ENCODE measurements at regions not wholly inside any gene's neighbourhood (a gene's known extent, or its start where the extent isn't known, plus 50 kb on each side); places are given as distances from the start of the nearest gene placed in this dataset.

DNA sequence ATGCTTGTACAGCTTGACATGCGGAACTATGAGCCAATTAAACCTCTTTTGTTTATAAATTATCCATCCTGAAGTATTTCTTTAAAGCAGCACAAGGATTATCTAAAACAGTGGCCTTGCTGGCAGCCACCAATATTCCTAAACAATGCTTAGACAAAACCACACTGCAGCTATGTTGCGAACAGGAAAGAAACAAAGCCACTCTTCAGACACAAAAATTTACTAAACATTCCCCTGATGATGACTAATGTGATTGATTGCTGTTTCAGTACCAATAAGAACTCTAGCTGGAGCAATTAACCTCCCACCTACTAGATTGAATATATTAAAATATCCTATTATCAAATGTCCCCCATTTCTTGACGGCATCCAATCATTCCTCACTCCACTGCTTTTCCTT is 325.8 kb upstream of the REG3G start:
- H3K27me3 ChIP-seq (ENCODE audit: control insufficient read depth, insufficient read depth, low read length) = no peaks in the 10 kb centered on the region
- no peaks in the 10 kb centered on the region for H3K4me1 ChIP-seq (ENCODE audit: control insufficient read depth, insufficient read depth, low read length)
- H3K9ac ChIP-seq (ENCODE audit: low read depth, low read length) = no peak overlapping the region
- H3K4me2 ChIP-seq (ENCODE audit: low read length) = no peak overlapping the region
- no peaks in the 10 kb centered on the region for H3K36me3 ChIP-seq (ENCODE audit: insufficient read depth, low read length)
- H3K9me3 ChIP-seq (replicated peaks; ENCODE audit: low read length) = peaks cover 3% of the 10 kb centered on the region
- no peak overlapping the region for H3K4me3 ChIP-seq (ENCODE audit: low read length)

DNA sequence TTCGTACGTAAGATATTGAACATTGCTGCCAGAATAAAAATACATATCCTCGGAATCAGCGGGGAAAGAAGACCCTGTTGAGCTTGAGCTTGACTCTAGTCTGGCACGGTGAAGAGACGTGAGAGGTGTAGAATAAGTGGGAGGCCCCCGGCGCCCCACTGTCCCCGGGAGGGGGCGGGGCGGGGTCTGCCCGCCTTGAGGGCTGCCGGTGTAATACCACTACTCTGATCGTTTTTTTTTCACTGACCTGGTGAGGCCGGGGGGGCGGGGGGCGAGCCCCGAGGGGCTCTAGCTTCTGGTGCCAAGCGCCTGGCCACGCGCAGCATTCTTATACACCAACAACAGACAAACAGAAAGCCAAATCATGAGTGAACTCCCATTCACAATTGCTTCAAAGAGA is 324.0 kb upstream of the REG3G start:
- no peak overlapping the region for H3K9ac ChIP-seq (ENCODE audit: low read depth, low read length)
- no peaks in the 10 kb centered on the region for H3K36me3 ChIP-seq (ENCODE audit: insufficient read depth, low read length)
- H3K4me2 ChIP-seq (ENCODE audit: low read length) = no peak overlapping the region
- no peak overlapping the region for H3K4me3 ChIP-seq (ENCODE audit: low read length)
- H3K9me3 ChIP-seq (replicated peaks; ENCODE audit: low read length) = peaks cover 3% of the 10 kb centered on the region
- no peaks in the 10 kb centered on the region for H3K4me1 ChIP-seq (ENCODE audit: control insufficient read depth, insufficient read depth, low read length)
- no peaks in the 10 kb centered on the region for H3K27me3 ChIP-seq (ENCODE audit: control insufficient read depth, insufficient read depth, low read length)

DNA sequence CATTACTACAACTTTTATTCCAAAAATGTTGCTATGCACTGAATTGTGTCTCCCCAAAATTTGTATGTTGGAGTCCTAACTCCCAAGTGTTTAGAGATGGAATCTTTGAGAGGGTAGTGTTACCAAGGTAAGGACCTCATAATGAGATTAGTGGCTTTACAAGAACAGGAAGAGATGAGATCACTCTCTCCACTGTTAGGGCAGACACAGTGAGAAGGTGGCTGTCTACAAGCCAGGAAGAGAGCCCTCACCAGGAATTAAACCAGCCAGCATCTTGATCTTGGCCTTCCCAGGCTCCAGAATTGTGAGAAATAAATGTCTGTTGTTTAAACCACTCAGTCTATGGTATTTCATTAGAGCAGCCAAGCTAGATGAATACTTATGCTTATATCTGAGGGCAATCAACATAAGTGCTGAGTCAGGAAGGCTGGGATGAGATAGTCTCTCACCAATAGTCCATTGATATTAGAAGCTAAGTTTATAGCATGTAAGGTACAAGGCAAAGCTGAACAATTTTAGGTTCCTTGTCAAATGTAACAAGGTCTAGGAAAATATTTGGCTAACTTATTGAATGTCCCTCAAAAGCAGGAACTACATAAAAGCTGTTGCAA is 317.6 kb upstream of the REG3G start:
- Histone ChIP-seq H3K36me3 (ENCODE audit: insufficient read depth, low read length) (no peaks in the 10 kb centered on the region), H3K4me1 (ENCODE audit: control insufficient read depth, insufficient read depth, low read length) (no peaks in the 10 kb centered on the region), H3K27me3 (ENCODE audit: control insufficient read depth, insufficient read depth, low read length) (no peaks in the 10 kb centered on the region), H3K4me2 (ENCODE audit: low read length) (no peak overlapping the region), H3K9me3 (replicated peaks; ENCODE audit: low read length) (no peaks in the 10 kb centered on the region), H3K4me3 (ENCODE audit: low read length) (no peak overlapping the region), H3K9ac (ENCODE audit: low read depth, low read length) (no peak overlapping the region)

DNA sequence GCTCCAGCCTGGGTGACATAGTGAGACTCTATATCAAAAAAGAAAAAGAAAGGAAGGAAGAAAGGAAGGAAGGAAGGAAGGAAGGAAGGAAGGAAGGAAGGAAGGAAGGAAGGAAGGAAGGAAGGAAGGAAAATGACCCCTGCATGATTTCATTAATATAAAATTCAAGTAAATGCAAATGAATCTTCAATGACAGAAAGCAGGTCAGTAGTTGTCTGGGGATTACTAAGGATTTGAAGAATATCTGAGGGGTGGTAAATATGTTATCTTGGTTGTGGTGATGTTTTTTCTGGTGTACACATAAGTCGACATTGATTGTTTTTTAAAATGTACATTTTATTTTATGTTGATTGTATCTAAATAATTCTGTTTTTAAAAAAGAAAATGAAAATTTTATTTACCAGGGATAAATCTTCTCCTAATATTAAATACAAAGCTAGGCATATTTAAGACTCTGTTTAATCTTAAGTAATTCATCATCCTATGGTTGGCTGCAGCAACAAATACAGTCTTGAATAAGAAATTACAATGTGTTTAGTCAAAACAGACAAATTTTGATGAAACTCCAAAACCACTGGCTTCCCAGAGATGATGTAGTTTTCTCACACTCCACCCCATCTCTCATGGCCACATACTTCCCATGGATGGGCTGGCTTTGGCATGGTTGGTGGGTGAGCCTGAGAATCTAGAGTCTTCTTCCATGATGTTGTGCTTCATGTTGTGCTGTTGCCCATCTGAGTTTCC is 314.7 kb upstream of the REG3G start:
- Histone ChIP-seq H3K9ac (ENCODE audit: low read depth, low read length) (no peak overlapping the region), H3K9me3 (replicated peaks; ENCODE audit: low read length) (no peaks in the 10 kb centered on the region), H3K36me3 (ENCODE audit: insufficient read depth, low read length) (no peaks in the 10 kb centered on the region), H3K4me1 (ENCODE audit: control insufficient read depth, insufficient read depth, low read length) (no peaks in the 10 kb centered on the region), H3K4me3 (ENCODE audit: low read length) (no peak overlapping the region), H3K27me3 (ENCODE audit: control insufficient read depth, insufficient read depth, low read length) (no peaks in the 10 kb centered on the region), H3K4me2 (ENCODE audit: low read length) (no peak overlapping the region)

DNA sequence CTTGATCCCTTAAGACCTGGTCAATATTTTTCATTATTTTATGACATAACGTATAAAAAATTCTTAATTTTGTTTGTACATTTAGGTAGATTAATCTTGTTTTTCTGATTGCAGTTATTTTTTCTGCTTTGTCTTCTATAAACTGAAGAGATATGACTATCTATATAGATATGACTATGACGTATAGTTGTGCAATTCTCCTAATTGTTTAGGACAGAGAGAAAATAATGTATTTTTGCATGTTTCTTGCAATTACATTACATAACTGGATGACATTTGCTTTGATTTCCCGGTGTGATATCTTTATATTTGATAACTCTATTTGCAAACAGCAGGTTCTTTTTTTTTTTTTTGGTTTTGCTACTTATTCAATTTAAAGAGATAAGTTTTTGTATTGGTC is 310.2 kb upstream of the REG3G start:
- Histone ChIP-seq H3K9ac (ENCODE audit: low read depth, low read length) (no peak overlapping the region), H3K4me3 (ENCODE audit: low read length) (no peak overlapping the region), H3K4me1 (ENCODE audit: control insufficient read depth, insufficient read depth, low read length) (no peaks in the 10 kb centered on the region), H3K9me3 (replicated peaks; ENCODE audit: low read length) (peaks cover 3% of the 10 kb centered on the region), H3K36me3 (ENCODE audit: insufficient read depth, low read length) (no peaks in the 10 kb centered on the region), H3K27me3 (ENCODE audit: control insufficient read depth, insufficient read depth, low read length) (no peaks in the 10 kb centered on the region), H3K4me2 (ENCODE audit: low read length) (no peak overlapping the region)

DNA sequence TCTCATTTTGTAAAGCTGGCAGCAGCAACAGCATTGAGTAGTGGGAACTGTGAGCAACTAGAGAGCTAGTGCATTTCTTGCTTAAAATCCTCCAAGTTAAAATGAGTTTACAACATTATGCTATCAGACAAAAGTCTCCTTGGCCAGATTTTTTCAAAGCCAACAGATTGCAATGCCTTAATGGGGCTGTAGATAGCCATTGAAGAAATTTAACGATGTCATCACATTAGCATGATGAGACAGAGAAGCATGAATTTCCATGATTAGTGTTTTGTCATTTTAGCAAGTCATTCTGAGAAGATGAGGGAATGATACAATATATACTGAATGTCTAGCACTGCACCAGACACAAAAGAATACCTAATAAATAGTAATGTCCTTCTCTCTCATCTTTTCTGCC is 307.5 kb upstream of the REG3G start:
- Histone ChIP-seq H3K4me1 (ENCODE audit: control insufficient read depth, insufficient read depth, low read length) (no peaks in the 10 kb centered on the region), H3K36me3 (ENCODE audit: insufficient read depth, low read length) (no peaks in the 10 kb centered on the region), H3K9ac (ENCODE audit: low read depth, low read length) (no peak overlapping the region), H3K9me3 (replicated peaks; ENCODE audit: low read length) (peaks cover 3% of the 10 kb centered on the region), H3K4me3 (ENCODE audit: low read length) (no peak overlapping the region), H3K4me2 (ENCODE audit: low read length) (no peak overlapping the region), H3K27me3 (ENCODE audit: control insufficient read depth, insufficient read depth, low read length) (no peaks in the 10 kb centered on the region)

DNA sequence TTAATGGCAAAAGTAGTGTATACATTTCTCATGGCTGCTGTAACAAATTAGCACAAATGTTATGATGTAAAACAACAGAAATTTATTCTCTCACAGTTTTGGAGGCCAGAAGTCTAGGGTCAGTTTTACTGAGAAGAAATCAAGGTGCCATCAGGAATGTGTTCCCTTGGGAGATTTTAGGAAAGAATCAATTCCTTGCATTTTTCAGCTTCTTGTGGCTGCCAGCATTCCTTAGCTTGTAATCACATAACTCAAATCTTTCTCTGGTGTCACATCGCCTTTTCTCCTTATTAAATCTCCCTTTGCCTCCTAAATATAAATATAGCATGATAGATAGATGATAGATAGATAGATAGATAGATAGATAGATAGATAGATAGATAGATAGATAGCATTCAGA is 307.0 kb upstream of the REG3G start:
- H3K9me3 ChIP-seq (replicated peaks; ENCODE audit: low read length) = peaks cover 3% of the 10 kb centered on the region
- no peak overlapping the region for H3K4me2 ChIP-seq (ENCODE audit: low read length)
- no peaks in the 10 kb centered on the region for H3K27me3 ChIP-seq (ENCODE audit: control insufficient read depth, insufficient read depth, low read length)
- H3K4me3 ChIP-seq (ENCODE audit: low read length) = no peak overlapping the region
- H3K36me3 ChIP-seq (ENCODE audit: insufficient read depth, low read length) = no peaks in the 10 kb centered on the region
- H3K9ac ChIP-seq (ENCODE audit: low read depth, low read length) = no peak overlapping the region
- no peaks in the 10 kb centered on the region for H3K4me1 ChIP-seq (ENCODE audit: control insufficient read depth, insufficient read depth, low read length)

DNA sequence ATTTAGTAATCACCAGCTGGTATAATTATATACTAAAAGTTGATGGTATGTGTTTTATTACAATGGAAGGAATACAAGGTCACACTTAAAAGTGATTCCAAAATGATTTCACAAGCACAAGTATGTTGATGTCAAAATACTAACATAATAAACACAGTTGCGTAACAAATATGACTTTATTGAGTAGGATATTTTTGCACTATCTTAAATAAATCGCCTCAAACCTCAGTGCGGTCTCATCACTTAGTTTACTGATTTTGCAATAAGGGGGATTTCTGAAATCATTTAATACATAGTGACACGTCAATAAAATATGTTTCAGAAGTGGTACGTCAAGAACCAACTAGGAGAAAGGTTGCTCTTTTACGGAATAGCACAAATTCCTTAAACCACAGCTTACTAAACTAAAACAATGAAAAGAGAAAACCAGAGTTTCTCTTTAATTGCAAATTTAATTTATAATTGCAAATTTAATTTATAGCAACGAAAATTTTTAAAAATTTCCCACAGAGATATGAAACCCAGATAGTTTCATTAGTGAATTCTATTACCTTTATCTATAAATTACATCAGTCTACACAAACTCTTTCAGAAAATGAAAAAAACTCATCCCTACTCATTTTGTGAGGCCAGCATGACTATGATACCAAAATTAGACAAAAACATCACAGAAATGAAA is 304.0 kb upstream of the REG3G start:
- Histone ChIP-seq H3K9ac (ENCODE audit: low read depth, low read length) (no peak overlapping the region), H3K36me3 (ENCODE audit: insufficient read depth, low read length) (no peaks in the 10 kb centered on the region), H3K4me2 (ENCODE audit: low read length) (no peak overlapping the region), H3K9me3 (replicated peaks; ENCODE audit: low read length) (peaks cover 3% of the 10 kb centered on the region), H3K27me3 (ENCODE audit: control insufficient read depth, insufficient read depth, low read length) (no peaks in the 10 kb centered on the region), H3K4me3 (ENCODE audit: low read length) (no peak overlapping the region), H3K4me1 (ENCODE audit: control insufficient read depth, insufficient read depth, low read length) (no peaks in the 10 kb centered on the region)

DNA sequence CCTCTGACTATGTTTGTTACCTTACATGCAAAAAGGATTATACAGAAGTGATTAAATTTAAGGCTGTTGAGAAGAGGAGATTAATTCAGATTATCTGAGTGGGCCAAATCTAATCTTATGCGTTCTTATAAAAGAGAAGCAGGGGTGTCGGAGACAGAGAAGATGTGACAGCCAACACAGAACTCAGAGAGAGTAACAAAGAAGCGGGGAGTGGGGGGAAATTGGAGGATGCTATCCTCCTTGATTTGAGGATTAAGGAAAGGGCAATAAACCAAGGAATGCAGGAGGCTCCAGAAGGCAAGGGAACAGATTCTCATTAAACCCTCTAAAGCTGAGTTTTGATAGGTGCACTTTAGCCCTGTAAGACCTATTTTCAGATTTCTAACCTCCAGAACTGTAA is 291.3 kb upstream of the REG3G start:
- H3K9ac ChIP-seq (ENCODE audit: low read depth, low read length) = no peak overlapping the region
- no peak overlapping the region for H3K4me3 ChIP-seq (ENCODE audit: low read length)
- H3K36me3 ChIP-seq (ENCODE audit: insufficient read depth, low read length) = no peaks in the 10 kb centered on the region
- no peaks in the 10 kb centered on the region for H3K4me1 ChIP-seq (ENCODE audit: control insufficient read depth, insufficient read depth, low read length)
- H3K27me3 ChIP-seq (ENCODE audit: control insufficient read depth, insufficient read depth, low read length) = no peaks in the 10 kb centered on the region
- H3K4me2 ChIP-seq (ENCODE audit: low read length) = no peak overlapping the region
- no peaks in the 10 kb centered on the region for H3K9me3 ChIP-seq (replicated peaks; ENCODE audit: low read length)

DNA sequence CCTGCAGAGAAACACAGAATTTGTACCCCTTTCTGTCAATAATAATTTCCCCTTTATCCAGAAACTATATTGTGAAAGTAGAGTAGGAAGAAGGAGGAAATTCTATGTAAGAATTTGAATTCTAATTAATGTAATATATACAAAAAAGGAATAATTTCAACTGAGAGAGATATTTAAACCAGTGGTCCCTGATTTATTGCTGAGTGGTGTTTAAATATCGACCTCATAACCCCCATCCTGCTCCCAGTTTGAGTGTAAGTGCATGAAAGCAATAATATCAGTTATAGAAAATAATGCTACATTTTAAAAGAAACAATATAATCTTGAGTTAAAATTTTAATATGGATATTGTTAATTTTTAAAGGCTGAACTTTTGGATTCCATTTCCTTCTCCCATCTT is 286.2 kb upstream of the REG3G start:
- Histone ChIP-seq H3K27me3 (ENCODE audit: control insufficient read depth, insufficient read depth, low read length) (no peaks in the 10 kb centered on the region), H3K9me3 (replicated peaks; ENCODE audit: low read length) (no peaks in the 10 kb centered on the region), H3K4me1 (ENCODE audit: control insufficient read depth, insufficient read depth, low read length) (no peaks in the 10 kb centered on the region), H3K4me3 (ENCODE audit: low read length) (no peak overlapping the region), H3K4me2 (ENCODE audit: low read length) (no peak overlapping the region), H3K9ac (ENCODE audit: low read depth, low read length) (no peak overlapping the region), H3K36me3 (ENCODE audit: insufficient read depth, low read length) (no peaks in the 10 kb centered on the region)

DNA sequence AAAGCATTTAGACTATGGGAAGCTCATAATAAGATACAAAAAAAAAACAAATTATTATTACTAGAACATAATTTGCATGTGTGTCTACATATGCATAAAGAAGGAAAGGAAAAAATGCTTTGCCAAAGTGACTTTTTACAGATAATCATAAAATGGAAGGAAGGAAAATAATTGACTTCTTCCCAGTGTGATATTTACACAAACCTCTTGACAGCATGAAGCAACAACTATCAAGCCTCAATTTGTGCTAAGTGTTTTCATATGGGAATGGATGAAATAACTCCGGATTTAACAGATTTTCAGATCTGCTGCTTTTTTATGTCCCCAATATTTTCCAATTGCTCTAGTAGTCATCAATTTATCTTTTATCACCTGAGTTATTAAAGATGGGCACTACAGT is 275.9 kb upstream of the REG3G start:
- Histone ChIP-seq H3K27me3 (ENCODE audit: control insufficient read depth, insufficient read depth, low read length) (no peaks in the 10 kb centered on the region), H3K9ac (ENCODE audit: low read depth, low read length) (no peak overlapping the region)

DNA sequence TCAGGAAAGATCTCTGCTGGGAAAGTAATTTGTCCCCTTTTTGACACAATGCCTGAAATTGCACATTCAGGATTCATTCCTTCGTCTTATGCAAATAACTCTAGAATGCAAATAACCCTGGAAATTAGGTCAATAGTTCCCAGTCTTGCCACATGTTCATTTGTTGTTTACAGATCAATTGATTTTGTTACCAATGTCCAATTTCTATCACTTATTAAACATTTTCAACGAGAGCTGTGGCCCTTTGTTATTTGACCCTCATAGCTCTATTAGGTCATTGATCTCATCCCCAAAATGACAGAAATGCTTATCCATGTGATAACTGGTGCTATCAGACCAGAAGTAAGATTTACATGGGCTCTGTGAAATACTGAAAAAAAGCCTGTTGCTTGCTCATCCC is 275.3 kb upstream of the REG3G start:
- H3K9ac ChIP-seq (ENCODE audit: low read depth, low read length) = no peak overlapping the region
- no peaks in the 10 kb centered on the region for H3K9me3 ChIP-seq (replicated peaks; ENCODE audit: low read length)
- no peaks in the 10 kb centered on the region for H3K27me3 ChIP-seq (ENCODE audit: control insufficient read depth, insufficient read depth, low read length)
- no peak overlapping the region for H3K4me3 ChIP-seq (ENCODE audit: low read length)
- no peaks in the 10 kb centered on the region for H3K4me1 ChIP-seq (ENCODE audit: control insufficient read depth, insufficient read depth, low read length)
- H3K36me3 ChIP-seq (ENCODE audit: insufficient read depth, low read length) = no peaks in the 10 kb centered on the region
- no peak overlapping the region for H3K4me2 ChIP-seq (ENCODE audit: low read length)

More for the DNA sequence above, 275.9 kb upstream of the REG3G start:
- Histone ChIP-seq H3K4me2 (ENCODE audit: low read length) (no peak overlapping the region), H3K9me3 (replicated peaks; ENCODE audit: low read length) (no peaks in the 10 kb centered on the region), H3K4me3 (ENCODE audit: low read length) (no peak overlapping the region), H3K36me3 (ENCODE audit: insufficient read depth, low read length) (no peaks in the 10 kb centered on the region), H3K4me1 (ENCODE audit: control insufficient read depth, insufficient read depth, low read length) (no peaks in the 10 kb centered on the region)

All from skeletal muscle satellite cell (primary cell).